HG02973 (cell line): ENCODE measurements at regions not wholly inside any gene's neighbourhood (a gene's known extent, or its start where the extent isn't known, plus 50 kb on each side); places are given as distances from the start of the nearest gene placed in this dataset.
"Not testable (repeated sequence)": the region's sequence is repeated elsewhere in the genome, so short reads cannot be mapped to it uniquely, and the experiment has no call there.

Experiments used
- ATAC-seq: cut with Tn5 transposase; IDR thresholded peaks from one replicate; pipeline ENCODE4 v1.9.1; 2021; ENCODE audit warnings: moderate library complexity; ENCODE audit not compliant: unreplicated experiment

GRCh38 chr2:175688243-175688642, 313.8 kb downstream of the LNPK start:
- ATAC-seq: no peak

- no peak for ATAC-seq
Measured at GRCh38 chr2:175687465-175687864, 314.6 kb downstream of the LNPK start.

GRCh38 chr2:175686002-175686401, 316.1 kb downstream of the LNPK start:
- ATAC-seq: no peak

- ATAC-seq: no peak
Measured at GRCh38 chr2:175684466-175684865, 317.6 kb downstream of the LNPK start.

GRCh38 chr2:175679728-175680127, 322.3 kb downstream of the LNPK start:
- no peak for ATAC-seq

GRCh38 chr2:175679231-175679630, 322.8 kb downstream of the LNPK start:
- no peak for ATAC-seq

- no peak for ATAC-seq
Measured at GRCh38 chr2:175677880-175678279, 324.2 kb downstream of the LNPK start.

GRCh38 chr2:175676813-175677212, 325.3 kb downstream of the LNPK start:
- no peak for ATAC-seq

GRCh38 chr2:175668804-175669203, 333.3 kb downstream of the LNPK start:
- ATAC-seq: not testable (repeated sequence)

- ATAC-seq: no peak
Measured at GRCh38 chr2:175662335-175662734, 339.7 kb downstream of the LNPK start.

GRCh38 chr2:175648577-175649063, 353.4 kb downstream of the LNPK start:
- ATAC-seq: no peak

- no peak for ATAC-seq
Measured at GRCh38 chr2:175647058-175647457, 355.0 kb downstream of the LNPK start.

- ATAC-seq: no peak
Measured at GRCh38 chr2:175640655-175641054, 361.4 kb downstream of the LNPK start.

GRCh38 chr2:175633227-175633626, 368.8 kb downstream of the LNPK start:
- ATAC-seq: no peak

- no peak for ATAC-seq
Measured at GRCh38 chr2:175631245-175631623, 370.8 kb downstream of the LNPK start.

- no peak for ATAC-seq
Measured at GRCh38 chr2:175630280-175631244, 371.5 kb downstream of the LNPK start.

- no peak for ATAC-seq
Measured at GRCh38 chr2:175628243-175628642, 373.8 kb downstream of the LNPK start.

GRCh38 chr2:175627405-175627804, 374.7 kb downstream of the LNPK start:
- ATAC-seq: no peak

- no peak for ATAC-seq
Measured at GRCh38 chr2:175626796-175627195, 375.3 kb downstream of the LNPK start.

- no peak for ATAC-seq
Measured at GRCh38 chr2:175624785-175625184, 377.3 kb downstream of the LNPK start.

- ATAC-seq: no peak
Measured at GRCh38 chr2:175624211-175624761, 377.8 kb downstream of the LNPK start.

- ATAC-seq: no peak
Measured at GRCh38 chr2:175621821-175622220, 380.2 kb downstream of the LNPK start.
